GM21390 (cell line): ENCODE measurements at regions not wholly inside any gene's neighbourhood (a gene's known extent, or its start where the extent isn't known, plus 50 kb on each side); places are given as distances from the start of the nearest gene placed in this dataset.

Source experiments
- ATAC-seq: cut with Tn5 transposase; IDR thresholded peaks from one replicate; pipeline ENCODE4 v1.9.1; 2021; ENCODE audit not compliant: unreplicated experiment

- ATAC-seq: no peak
Measured at GRCh38 chr10:3471927-3472286, 299.3 kb upstream of the PITRM1 start.

GRCh38 chr10:3471472-3471871, 298.9 kb upstream of the PITRM1 start:
- no peak for ATAC-seq

GRCh38 chr10:3470191-3470590, 297.6 kb upstream of the PITRM1 start:
- ATAC-seq: no peak

GRCh38 chr10:3469639-3470020, 297.0 kb upstream of the PITRM1 start:
- no peak for ATAC-seq

- no peak for ATAC-seq
Measured at GRCh38 chr10:3468919-3469638, 296.5 kb upstream of the PITRM1 start.

GRCh38 chr10:3467052-3467951, 294.7 kb upstream of the PITRM1 start:
- no peak for ATAC-seq

- ATAC-seq: no peak
Measured at GRCh38 chr10:3465406-3465891, 292.9 kb upstream of the PITRM1 start.

- ATAC-seq: no peak
Measured at GRCh38 chr10:3464760-3465405, 292.3 kb upstream of the PITRM1 start.

GRCh38 chr10:3460420-3461128, 288.0 kb upstream of the PITRM1 start:
- ATAC-seq: no peak

- no peak for ATAC-seq
Measured at GRCh38 chr10:3455385-3456334, 283.1 kb upstream of the PITRM1 start.

GRCh38 chr10:3452683-3453361, 280.2 kb upstream of the PITRM1 start:
- ATAC-seq: no peak

GRCh38 chr10:3452173-3452626, 279.6 kb upstream of the PITRM1 start:
- ATAC-seq: no peak

GRCh38 chr10:3451516-3452172, 279.1 kb upstream of the PITRM1 start:
- no peak for ATAC-seq

GRCh38 chr10:3446221-3446620, 273.6 kb upstream of the PITRM1 start:
- no peak for ATAC-seq

GRCh38 chr10:3445648-3446047, 273.1 kb upstream of the PITRM1 start:
- no peak for ATAC-seq

GRCh38 chr10:3442451-3442990, 269.9 kb upstream of the PITRM1 start:
- ATAC-seq: no peak

- ATAC-seq: no peak
Measured at GRCh38 chr10:3439183-3439582, 266.6 kb upstream of the PITRM1 start.

- no peak for ATAC-seq
Measured at GRCh38 chr10:3438606-3439005, 266.0 kb upstream of the PITRM1 start.
